ENCODE measurements at regions not wholly inside any gene's neighbourhood (a gene's known extent, or its start where the extent isn't known, plus 50 kb on each side); places are given as distances from the start of the nearest gene placed in this dataset.

DNA sequence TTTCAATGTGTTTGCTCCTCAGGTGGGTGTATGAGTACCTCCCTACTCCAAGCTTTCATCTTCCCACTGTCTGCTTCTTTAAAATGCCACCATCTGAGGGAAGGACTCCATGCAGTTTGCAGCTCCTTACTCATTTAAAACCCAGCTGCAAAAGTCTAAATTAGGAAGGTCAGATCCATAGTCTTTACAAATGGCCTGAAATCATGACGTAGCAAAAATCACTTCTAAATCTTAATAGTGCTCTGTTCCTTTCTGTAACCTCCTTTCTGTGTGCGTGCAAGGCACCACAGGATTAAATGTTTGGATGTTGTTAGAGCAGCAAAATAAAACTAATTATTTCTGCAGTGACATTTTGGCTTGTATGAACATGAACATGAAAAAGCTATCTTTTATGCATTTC, 366.9 kb upstream of the IGFBP3 start:
- TF ChIP-seq POLR2A (IDR thresholded peaks at IDR 0.05; ENCODE audit: low read depth, low read length) (no peak), TAF1 (IDR thresholded peaks at IDR 0.05; ENCODE audit: low read depth, low read length) (no peak), POLR2AphosphoS5 (IDR thresholded peaks at IDR 0.05; ENCODE audit: low read depth, low read length) (no peak)
